HCT116 (cell line): ENCODE measurements at regions not wholly inside any gene's neighbourhood (a gene's known extent, or its start where the extent isn't known, plus 50 kb on each side); places are given as distances from the start of the nearest gene placed in this dataset.

Source experiments
- ATAC-seq: fragments of 200-7000 bp; cut with Tn5 transposase; 2 replicates; pipeline ENCODE4 v1.9.1; 2020; ENCODE audit warnings: mild to moderate bottlenecking, moderate library complexity
- BruUV-seq: library from RNA; stranded (reverse); fragments of 400-500 nt; replicated peaks from 2 replicates; lab custom pipeline; 2021; lab: Mats Ljungman, UMichigan
- CTCF ChIA-PET: fragments of 300-600 bp; sonication (Branson Sonifier 250); formaldehyde crosslinking; loops from one replicate; lab custom pipeline; 2021; ENCODE audit warnings: antibody characterized with exemption; lab: Charles Lee
- POLR2A ChIA-PET: fragments of 300-600, 350-600 bp; sonication (Branson Sonifier 250); formaldehyde crosslinking; loops from one replicate; lab custom pipeline; 2021; ENCODE audit warnings: antibody characterized with exemption; lab: Charles Lee
- RAD21 ChIA-PET, 2 experiments: fragments of 300-600 bp; sonication (Branson Sonifier 250); formaldehyde crosslinking; loops; one replicate each; lab custom pipeline; 2023; ENCODE audit warnings: low total read pairs in 2 of 2; ENCODE audit not compliant: uncharacterized antibody in 2 of 2, unreplicated experiment in 2 of 2, low non-redundant PET in 1 of 2; lab: Charles Lee
- DNase-seq: peaks from one replicate; pipeline ENCODE4 v3.0.0-alpha.2; 2010; ENCODE audit warnings: low read depth, low spot score
- H2AFZ ChIP-seq: fragments of 200-600 bp; shearing (Covaris generic), sonication (generic); 2 replicates; pipeline ENCODE4 v1.6.1; 2017; ENCODE audit warnings: low read depth, mixed run types, mixed read lengths, antibody characterized with exemption, low read length; ENCODE audit not compliant: poor library complexity, severe bottlenecking
- H3K27ac ChIP-seq: 2 replicates; pipeline ENCODE4 v1.5.1; 2012; ENCODE audit warnings: low read depth, low read length
- H3K27me3 ChIP-seq: fragments of 200-600 bp; sonication (generic); 2 replicates; pipeline ENCODE4 v1.6.1; 2016; ENCODE audit warnings: mixed run types, low read length, mixed read lengths; ENCODE audit not compliant: insufficient read depth
- H3K36me3 ChIP-seq, 2 experiments: fragments of 200-500 bp in 1 of 2; fragments of 200-600 bp in 1 of 2; sonication (Bioruptor generic) in 1 of 2; sonication (generic) in 1 of 2; 2 replicates each; pipeline versions ENCODE4 v1.5.1 to v1.6.1; 2014 to 2016; ENCODE audit warnings: low read length in 2 of 2, inconsistent platforms in 1 of 2, mixed read lengths in 1 of 2, mixed run types in 1 of 2; ENCODE audit not compliant: insufficient read depth in 2 of 2, control insufficient read depth in 1 of 2
- H3K4me1 ChIP-seq, 2 experiments: fragments of 200-600 bp in 1 of 2; sonication (generic) in 1 of 2; 2 replicates each; pipeline versions ENCODE4 v1.5.1 to v1.6.1; 2012 to 2017; ENCODE audit warnings: low read length in 2 of 2, inconsistent platforms in 1 of 2, mild to moderate bottlenecking in 1 of 2, mixed read lengths in 1 of 2, mixed run types in 1 of 2, moderate library complexity in 1 of 2; ENCODE audit not compliant: insufficient read depth in 2 of 2, control insufficient read depth in 1 of 2
- H3K4me2 ChIP-seq: fragments of 200-600 bp; sonication (generic); 2 replicates; pipeline ENCODE4 v1.6.1; 2017; ENCODE audit warnings: mixed run types, low read length, mixed read lengths
- H3K4me3 ChIP-seq, 2 experiments: fragments of 200-600 bp in 1 of 2; sonication (generic) in 1 of 2; replicated peaks in 1 of 2; 2 replicates each; pipeline ENCODE4 v1.5.1; 2011 to 2016; ENCODE audit warnings: low read length in 2 of 2, control low read depth in 1 of 2, low read depth in 1 of 2, mild to moderate bottlenecking in 1 of 2, mixed read lengths in 1 of 2, mixed run types in 1 of 2
- H3K79me2 ChIP-seq: fragments of 200-600 bp; sonication (generic); 2 replicates; pipeline ENCODE4 v1.6.1; 2017; ENCODE audit warnings: mild to moderate bottlenecking, mixed run types, low read length, moderate library complexity, mixed read lengths; ENCODE audit not compliant: insufficient read depth
- H3K9ac ChIP-seq: fragments of 200-600 bp; sonication (generic); 2 replicates; pipeline ENCODE4 v1.6.1; 2016; ENCODE audit warnings: low read length, mixed read lengths
- H3K9me2 ChIP-seq: fragments of 200-600 bp; sonication (generic), shearing (Covaris generic); 2 replicates; pipeline ENCODE4 v1.6.1; 2017; ENCODE audit warnings: mixed run types, mild to moderate bottlenecking, moderate library complexity; ENCODE audit not compliant: insufficient read depth
- H3K9me3 ChIP-seq, 2 experiments: fragments of 200-500 bp in 1 of 2; fragments of 200-600 bp in 1 of 2; sonication (Bioruptor generic) in 1 of 2; sonication (generic) in 1 of 2; 2 replicates each; pipeline ENCODE4 v1.6.1; 2014 to 2017; ENCODE audit warnings: low read length in 2 of 2, mixed read lengths in 2 of 2, inconsistent platforms in 1 of 2, low read depth in 1 of 2, mild to moderate bottlenecking in 1 of 2, mixed run types in 1 of 2, moderate library complexity in 1 of 2; ENCODE audit not compliant: control insufficient read depth in 1 of 2, insufficient read depth in 1 of 2
- H4K20me1 ChIP-seq: fragments of 200-600 bp; sonication (generic), shearing (Covaris generic); 2 replicates; pipeline ENCODE4 v1.6.1; 2017; ENCODE audit warnings: mixed run types, mild to moderate bottlenecking, moderate library complexity; ENCODE audit not compliant: insufficient read depth
- CBX3 ChIP-seq: IDR thresholded peaks from 2 replicates; pipeline ENCODE4 v1.6.1; 2012; ENCODE audit warnings: low read depth
- CEBPB ChIP-seq: IDR thresholded peaks from 2 replicates; pipeline ENCODE4 v1.6.1; 2012; ENCODE audit warnings: low read depth
- EGR1 ChIP-seq: IDR thresholded peaks from 2 replicates; pipeline ENCODE4 v1.6.1; 2012; ENCODE audit warnings: low read depth
- ELF1 ChIP-seq: IDR thresholded peaks from 2 replicates; pipeline ENCODE4 v1.6.1; 2012; ENCODE audit warnings: low read depth, borderline replicate concordance
- EZH2 ChIP-seq: fragments of 200-600 bp; sonication (generic); IDR thresholded peaks from 2 replicates; pipeline ENCODE4 v1.6.1; 2017; ENCODE audit warnings: antibody characterized with exemption, mixed run types
- MAX ChIP-seq: IDR thresholded peaks from 2 replicates; pipeline ENCODE4 v1.6.1; 2012
- POLR2A ChIP-seq: IDR thresholded peaks from 2 replicates; pipeline ENCODE4 v1.7.0; 2011; ENCODE audit warnings: borderline replicate concordance; ENCODE audit not compliant: insufficient read depth, insufficient read length; ENCODE audit errors: extremely low read depth
- RAD21 ChIP-seq: IDR thresholded peaks from 2 replicates; pipeline ENCODE4 v1.6.1; 2012; ENCODE audit warnings: low read depth, mild to moderate bottlenecking
- REST ChIP-seq: IDR thresholded peaks from 2 replicates; pipeline ENCODE4 v1.6.1; 2012; ENCODE audit warnings: low read depth
- SIN3A ChIP-seq: IDR thresholded peaks from 2 replicates; pipeline ENCODE4 v1.6.1; 2012; ENCODE audit warnings: low read depth
- YY1 ChIP-seq: IDR thresholded peaks from 2 replicates; pipeline ENCODE4 v1.6.1; 2011; ENCODE audit warnings: low read length, low read depth, moderate library complexity, mild to moderate bottlenecking; ENCODE audit not compliant: insufficient replicate concordance; ENCODE audit errors: extremely low read depth
- ZFX ChIP-seq: fragments of 450-650 bp; IDR thresholded peaks from 2 replicates; pipeline ENCODE4 v1.6.1; 2017
- ZNF274 ChIP-seq: fragments of 200-500 bp; sonication (Bioruptor generic); IDR thresholded peaks from 2 replicates; pipeline ENCODE4 v1.6.1; 2014; ENCODE audit warnings: mild to moderate bottlenecking, low read depth, low read length, inconsistent platforms
- intact Hi-C: fragments of 100-400 bp; cut with micrococcal nuclease; formaldehyde crosslinking; loops from 2 replicates; pipeline ENCODE4 v1.10.0; 2022

GRCh38 chr18:61975526-61976326, 82.9 kb upstream of the RNF152 start:
- no TSS peak for BruUV-seq
- H2AFZ ChIP-seq, result no peak overlapping the region

More at GRCh38 chr18:61975526-61976326, 82.9 kb upstream of the RNF152 start:
- Histone ChIP-seq H3K9me2 (no peaks in the 10 kb centered on the region), H3K9me3 (no peaks in the 10 kb centered on the region), H3K4me3 (no peak overlapping the region), H3K79me2 (no peaks in the 10 kb centered on the region), H4K20me1 (no peaks in the 10 kb centered on the region), H3K4me2 (no peak overlapping the region), H3K27ac (no peak overlapping the region), H3K36me3 (no peaks in the 10 kb centered on the region), H3K9ac (no peak overlapping the region), H3K27me3 (no peaks in the 10 kb centered on the region), H3K4me1 (no peaks in the 10 kb centered on the region)
- RAD21 ChIA-PET, result no interaction called here
- ATAC-seq, result no peak
- POLR2A ChIA-PET, result no interaction called here
- no peak for DNase-seq
- CTCF ChIA-PET, result no interaction called here
- intact Hi-C loops, result no loop called here
- TF ChIP-seq CEBPB (no peak), RAD21 (no peak), EGR1 (no peak), ELF1 (no peak), ZNF274 (no peak), REST (no peak), EZH2 (no peak), ZFX (no peak), POLR2A (no peak), MAX (no peak), SIN3A (no peak), CBX3 (no peak), YY1 (no peak)
